Endothelial cell of umbilical vein (primary cell): ENCODE measurements at regions not wholly inside any gene's neighbourhood (a gene's known extent, or its start where the extent isn't known, plus 50 kb on each side); places are given as distances from the start of the nearest gene placed in this dataset.

Source experiments
- BruUV-seq: library from RNA; stranded (reverse); fragments of 400-500 nt; replicated peaks from 2 replicates; lab custom pipeline; 2021; lab: Mats Ljungman, UMichigan
- CTCF ChIA-PET: fragments of 300-600, 350-600 bp; sonication (Branson Sonifier 250); formaldehyde crosslinking; loops from one replicate; lab custom pipeline; 2021; ENCODE audit warnings: antibody characterized with exemption, inconsistent platforms; lab: Charles Lee
- POLR2A ChIA-PET: fragments of 300-600, 350-600 bp; sonication (Branson Sonifier 250); formaldehyde crosslinking; loops from one replicate; lab custom pipeline; 2021; ENCODE audit warnings: antibody characterized with exemption, inconsistent platforms; lab: Charles Lee
- DNase-seq: peaks from one replicate; pipeline ENCODE4 v3.0.0-alpha.2; 2011; ENCODE audit warnings: low read depth, low spot score
- FAIRE-seq: peaks from 2 replicates; lab custom pipeline; 2011; peaks lifted over from hg19 to GRCh38; lab: Jason Lieb, UNC
- H2AFZ ChIP-seq: 2 replicates; pipeline ENCODE4 v1.6.0; 2012; ENCODE audit warnings: low read depth, low read length, control low read depth, inconsistent platforms
- H3K27ac ChIP-seq: 2 replicates; pipeline ENCODE4 v1.5.1; 2011; ENCODE audit warnings: low read depth, mild to moderate bottlenecking, control low read depth, low read length, moderate library complexity; ENCODE audit not compliant: insufficient read depth
- H3K27me3 ChIP-seq, 2 experiments: 2 replicates each; pipeline versions ENCODE4 v1.6.0 to v1.6.1; 2011; ENCODE audit warnings: low read length in 2 of 2, mixed read lengths in 1 of 2; ENCODE audit not compliant: control insufficient read depth in 2 of 2, insufficient read depth in 2 of 2
- H3K36me3 ChIP-seq, 2 experiments: 2 replicates in 1 of 2; 3 replicates in 1 of 2; pipeline ENCODE4 v1.5.1; 2011; ENCODE audit warnings: low read length in 2 of 2, mild to moderate bottlenecking in 1 of 2, moderate library complexity in 1 of 2; ENCODE audit not compliant: control insufficient read depth in 2 of 2, insufficient read depth in 2 of 2; ENCODE audit errors: extremely low read depth in 1 of 2
- H3K4me1 ChIP-seq: 3 replicates; pipeline ENCODE4 v1.5.1; 2011; ENCODE audit warnings: mild to moderate bottlenecking, low read length; ENCODE audit not compliant: control insufficient read depth, insufficient read depth; ENCODE audit errors: extremely low read depth
- H3K4me2 ChIP-seq: 2 replicates; pipeline ENCODE4 v1.6.1; 2011; ENCODE audit warnings: low read length, control low read depth, mixed read lengths; ENCODE audit not compliant: insufficient read depth
- H3K4me3 ChIP-seq, 3 experiments: fragments of 200-600 bp in 1 of 3; sonication (generic), shearing (Covaris generic) in 1 of 3; replicated peaks in 1 of 3; 2 replicates each; pipeline ENCODE4 v1.5.1; 2011 to 2016; ENCODE audit warnings: control low read depth in 3 of 3, low read length in 3 of 3, mild to moderate bottlenecking in 2 of 3, inconsistent platforms in 1 of 3, low read depth in 1 of 3, moderate library complexity in 1 of 3; ENCODE audit not compliant: insufficient read depth in 1 of 3
- H3K79me2 ChIP-seq: 2 replicates; pipeline ENCODE4 v1.6.0; 2012; ENCODE audit warnings: low read length, inconsistent platforms; ENCODE audit not compliant: control insufficient read depth, insufficient read depth
- H3K9ac ChIP-seq: replicated peaks from 2 replicates; pipeline ENCODE3; 2011; ENCODE audit warnings: low read length, control low read depth; ENCODE audit not compliant: insufficient read depth; ENCODE audit errors: extremely low read depth
- H3K9me1 ChIP-seq: replicated peaks from 3 replicates; pipeline ENCODE4 v1.6.0; 2011; ENCODE audit warnings: mild to moderate bottlenecking, low read length; ENCODE audit not compliant: control insufficient read depth, insufficient read depth; ENCODE audit errors: extremely low read depth
- H3K9me3 ChIP-seq: replicated peaks from 2 replicates; pipeline ENCODE4 v1.5.1; 2012; ENCODE audit warnings: low read length, inconsistent platforms; ENCODE audit not compliant: control insufficient read depth, insufficient read depth
- H4K20me1 ChIP-seq: replicated peaks from 2 replicates; pipeline ENCODE3; 2011; ENCODE audit warnings: mild to moderate bottlenecking, low read length; ENCODE audit not compliant: control insufficient read depth, insufficient read depth; ENCODE audit errors: extremely low read depth
- CTCF ChIP-seq, 2 donors: IDR thresholded peaks; 1 replicate in 1 of 2; 2 replicates in 1 of 2; pipeline ENCODE4 v1.5.1; 2011; ENCODE audit warnings: low read length in 2 of 2, mild to moderate bottlenecking in 2 of 2, moderate library complexity in 2 of 2, control low read depth in 1 of 2, inconsistent platforms in 1 of 2, low read depth in 1 of 2; ENCODE audit not compliant: insufficient read depth in 1 of 2; ENCODE audit errors: extremely low read depth in 1 of 2
- EZH2 ChIP-seq: IDR thresholded peaks from 2 replicates; pipeline ENCODE4 v1.6.1; 2012; ENCODE audit warnings: borderline replicate concordance, low read depth, mild to moderate bottlenecking, moderate library complexity, low read length, inconsistent platforms; ENCODE audit not compliant: severe bottlenecking
- FOS ChIP-seq: IDR thresholded peaks from 2 replicates; pipeline ENCODE4 v1.6.1; 2011; ENCODE audit warnings: mild to moderate bottlenecking, low read length, moderate library complexity, borderline replicate concordance; ENCODE audit not compliant: insufficient read depth
- GATA2 ChIP-seq: IDR thresholded peaks from 2 replicates; pipeline ENCODE4 v1.7.0; 2011; ENCODE audit warnings: low read depth, mild to moderate bottlenecking, moderate library complexity, mixed read lengths, low read length; ENCODE audit not compliant: insufficient read length, insufficient read depth
- JUN ChIP-seq: IDR thresholded peaks from 2 replicates; pipeline ENCODE4 v1.6.1; 2011; ENCODE audit warnings: borderline replicate concordance, low read depth; ENCODE audit not compliant: insufficient read length, insufficient read depth
- MAX ChIP-seq: IDR thresholded peaks from 2 replicates; pipeline ENCODE4 v1.6.1; 2011; ENCODE audit not compliant: insufficient read depth, insufficient read length
- MYC ChIP-seq: IDR thresholded peaks from one replicate; pipeline ENCODE4 v1.6.1; 2011; ENCODE audit warnings: mild to moderate bottlenecking, low read depth, low read length
- POLR2A ChIP-seq: IDR thresholded peaks from 2 replicates; pipeline ENCODE4 v1.6.1; 2012; ENCODE audit warnings: low read depth, mild to moderate bottlenecking, control low read depth, low read length
- POLR2AphosphoS5 ChIP-seq: IDR thresholded peaks from 2 replicates; pipeline ENCODE4 v1.6.1; 2012; ENCODE audit warnings: low read depth, mild to moderate bottlenecking, control low read depth, low read length, moderate library complexity; ENCODE audit not compliant: insufficient read depth
- dilution Hi-C: fragments of 300-500 bp; cut with MboI; formaldehyde crosslinking; loops from one replicate; pipeline ENCODE4 v1.15.0; 2019; ENCODE audit warnings: low sequenced_read_pairs; ENCODE audit not compliant: extremely low pct_ligation_motif_present
- intact Hi-C: fragments of 100-400 bp; cut with micrococcal nuclease; formaldehyde crosslinking; loops from one replicate; pipeline ENCODE4 v1.10.0; 2022

GRCh38 chrX:144275843-144276242, 392.0 kb downstream of the UBE2NL start:
- Histone ChIP-seq H4K20me1 (no peaks in the 10 kb centered on the region), H3K9me3 (no peaks in the 10 kb centered on the region), H3K4me2 (no peak overlapping the region), H3K36me3 (no peaks in the 10 kb centered on the region), H3K27ac (no peak overlapping the region), H3K79me2 (no peaks in the 10 kb centered on the region), H3K9ac (no peak overlapping the region), H3K4me1 (no peaks in the 10 kb centered on the region), H3K27me3 (no peaks in the 10 kb centered on the region), H3K4me3 (no peak overlapping the region), H3K9me1 (no peaks in the 10 kb centered on the region), H2AFZ (no peak overlapping the region)
- no peak for FAIRE-seq
- dilution Hi-C loops (no loop called here), intact Hi-C loops (no loop called here)
- no peak for TF ChIP-seq POLR2AphosphoS5
- TF ChIP-seq EZH2, result no peak
- TF ChIP-seq CTCF (IDR thresholded peaks at IDR 0.05; ENCODE audit: extremely low read depth in 1 of 2, insufficient read depth in 1 of 2, low read depth in 1 of 2, low read length in 2 of 2), result no peak
- TF ChIP-seq JUN, result no peak
- TF ChIP-seq MYC, result no peak
- TF ChIP-seq GATA2, result no peak
- no peak for TF ChIP-seq FOS
- CTCF ChIA-PET, result no interaction called here
- POLR2A ChIA-PET, result no interaction called here
- BruUV-seq, result no TSS peak
- DNase-seq, result no peak

GRCh38 chrX:144293229-144293628, 409.4 kb downstream of the UBE2NL start:
- intact Hi-C loops (no loop called here), dilution Hi-C loops (no loop called here)
- ChIA-PET POLR2A (no interaction called here), CTCF (no interaction called here)
- no peaks in the 10 kb centered on the region for H3K36me3 ChIP-seq
- H3K4me3 ChIP-seq, result no peak overlapping the region
- no peaks in the 10 kb centered on the region for H3K9me3 ChIP-seq
- no peak for FAIRE-seq
- no peaks in the 10 kb centered on the region for H4K20me1 ChIP-seq
- H3K4me1 ChIP-seq, result no peaks in the 10 kb centered on the region
- no peak for DNase-seq
- no peak overlapping the region for H2AFZ ChIP-seq
- no peaks in the 10 kb centered on the region for H3K9me1 ChIP-seq
- TF ChIP-seq GATA2, result no peak
- TF ChIP-seq MYC, result no peak
- no peak for TF ChIP-seq JUN
- no peak for TF ChIP-seq FOS
- TF ChIP-seq CTCF (IDR thresholded peaks at IDR 0.05; ENCODE audit: extremely low read depth in 1 of 2, insufficient read depth in 1 of 2, low read depth in 1 of 2, low read length in 2 of 2), result no peak
- no peak for TF ChIP-seq EZH2
- no peak for TF ChIP-seq POLR2AphosphoS5
- TF ChIP-seq POLR2A, result no peak
- TF ChIP-seq MAX, result no peak
- H3K27me3 ChIP-seq, result no peaks in the 10 kb centered on the region
- H3K79me2 ChIP-seq, result no peaks in the 10 kb centered on the region
- no peak overlapping the region for H3K27ac ChIP-seq
- no TSS peak for BruUV-seq
- H3K4me2 ChIP-seq, result no peak overlapping the region
- H3K9ac ChIP-seq, result no peak overlapping the region
